Right lobe of liver (tissue), 4 donors: ENCODE measurements at regions not wholly inside any gene's neighbourhood (a gene's known extent, or its start where the extent isn't known, plus 50 kb on each side); places are given as distances from the start of the nearest gene placed in this dataset.

Experiments used
- POLR2A ChIP-seq: fragments of 450-650 bp; IDR thresholded peaks from one replicate; pipeline ENCODE4 v1.6.1; 2017; ENCODE audit warnings: antibody characterized with exemption, mild to moderate bottlenecking
- TF ChIP-seq, protein P1 (sequence below), 4 donors: fragments of 200-600 bp in 3 of 4; fragments of 450-650 bp in 1 of 4; IDR thresholded peaks; one replicate each; pipeline versions ENCODE4 v1.5.1 to v1.8.0; 2016 to 2022; ENCODE audit warnings: antibody characterized with exemption in 4 of 4, mild to moderate bottlenecking in 2 of 4
- donor health status: DM: no; HTN: no; CAD: no.
- donor health status: DM: no; HTN: no; CAD: no.
- donor health status: DM: no; HTN: yes; CAD: no.

DNA sequence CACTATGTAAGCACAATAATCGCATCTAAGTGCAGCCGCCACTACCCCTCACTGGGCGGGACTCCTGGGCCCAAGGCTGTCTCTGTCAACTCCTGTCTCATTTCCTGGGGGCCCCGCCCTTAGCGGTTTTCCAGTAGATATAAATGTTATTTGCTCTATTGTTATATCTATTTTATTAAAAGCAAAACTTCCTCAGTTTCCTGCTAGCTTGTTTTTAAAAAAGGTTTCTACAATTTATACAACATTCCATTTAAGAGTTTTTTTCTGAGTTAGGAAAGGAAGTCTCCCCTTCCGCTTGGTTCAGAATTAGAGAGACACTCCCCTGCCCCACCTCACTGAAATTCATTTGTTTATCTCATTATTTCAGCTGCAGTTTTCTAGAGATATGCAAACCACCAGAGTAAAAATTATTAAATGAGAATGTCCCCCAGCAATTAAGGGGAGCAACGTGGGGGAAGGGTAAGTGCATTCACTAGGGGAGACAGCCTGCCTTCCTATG lies 82.7 kb downstream of the RAMP3 start:
- TF ChIP-seq, protein P1, sequence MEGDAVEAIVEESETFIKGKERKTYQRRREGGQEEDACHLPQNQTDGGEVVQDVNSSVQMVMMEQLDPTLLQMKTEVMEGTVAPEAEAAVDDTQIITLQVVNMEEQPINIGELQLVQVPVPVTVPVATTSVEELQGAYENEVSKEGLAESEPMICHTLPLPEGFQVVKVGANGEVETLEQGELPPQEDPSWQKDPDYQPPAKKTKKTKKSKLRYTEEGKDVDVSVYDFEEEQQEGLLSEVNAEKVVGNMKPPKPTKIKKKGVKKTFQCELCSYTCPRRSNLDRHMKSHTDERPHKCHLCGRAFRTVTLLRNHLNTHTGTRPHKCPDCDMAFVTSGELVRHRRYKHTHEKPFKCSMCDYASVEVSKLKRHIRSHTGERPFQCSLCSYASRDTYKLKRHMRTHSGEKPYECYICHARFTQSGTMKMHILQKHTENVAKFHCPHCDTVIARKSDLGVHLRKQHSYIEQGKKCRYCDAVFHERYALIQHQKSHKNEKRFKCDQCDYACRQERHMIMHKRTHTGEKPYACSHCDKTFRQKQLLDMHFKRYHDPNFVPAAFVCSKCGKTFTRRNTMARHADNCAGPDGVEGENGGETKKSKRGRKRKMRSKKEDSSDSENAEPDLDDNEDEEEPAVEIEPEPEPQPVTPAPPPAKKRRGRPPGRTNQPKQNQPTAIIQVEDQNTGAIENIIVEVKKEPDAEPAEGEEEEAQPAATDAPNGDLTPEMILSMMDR (IDR thresholded peaks at IDR 0.05): no peak
- no peak for TF ChIP-seq POLR2A
